Esophagus (tissue), 2 donors: ENCODE measurements at regions not wholly inside any gene's neighbourhood (a gene's known extent, or its start where the extent isn't known, plus 50 kb on each side); places are given as distances from the start of the nearest gene placed in this dataset.

ENCODE experiments used
- H3K27ac ChIP-seq, 2 donors: one replicate each; pipeline ENCODE4 v1.5.1; 2013; ENCODE audit warnings: low read depth in 2 of 2, mild to moderate bottlenecking in 2 of 2, inconsistent platforms in 1 of 2, low read length in 1 of 2, moderate library complexity in 1 of 2
- H3K27me3 ChIP-seq, 2 donors: one replicate each; pipeline ENCODE4 v1.6.1; 2013; ENCODE audit warnings: low read length in 2 of 2, control low read depth in 1 of 2, mild to moderate bottlenecking in 1 of 2; ENCODE audit not compliant: insufficient read depth in 2 of 2, control insufficient read depth in 1 of 2
- H3K36me3 ChIP-seq, 2 donors: one replicate each; pipeline ENCODE4 v1.6.1; 2013; ENCODE audit warnings: low read length in 1 of 2; ENCODE audit not compliant: control insufficient read depth in 2 of 2, insufficient read depth in 2 of 2
- H3K4me1 ChIP-seq, 2 donors: one replicate each; pipeline ENCODE4 v1.6.1; 2013; ENCODE audit warnings: low read length in 1 of 2; ENCODE audit not compliant: control insufficient read depth in 2 of 2, insufficient read depth in 2 of 2
- H3K4me3 ChIP-seq, 2 donors: one replicate each; pipeline ENCODE4 v1.5.1; 2013; ENCODE audit warnings: low read length in 2 of 2, mild to moderate bottlenecking in 2 of 2, low read depth in 1 of 2, moderate library complexity in 1 of 2
- H3K9me3 ChIP-seq, 2 donors: one replicate each; pipeline ENCODE4 v1.6.1; 2013; ENCODE audit warnings: mild to moderate bottlenecking in 2 of 2, low read depth in 1 of 2, low read length in 1 of 2, moderate library complexity in 1 of 2; ENCODE audit not compliant: control insufficient read depth in 2 of 2, insufficient read depth in 1 of 2
- whole genome bisulfite sequencing, 2 donors: extraction: QIAGEN DNeasy Blood & Tissue Kit; methylation state at CpG; one replicate each; pipeline ENCODE4 v1.1.7; 2013; 5-methylcytosine and 5-hydroxymethylcytosine counted together
- donor health status: healthy with polysubstance abuse.
- donor health status: Bipolar disorder and iron deficiency.

- WGBS, 2 donors: 72 to 86% methylated on average over 9 of the region's 9 CpGs
- H3K9me3 ChIP-seq: no peaks in the 10 kb centered on the region
- no peak overlapping the region for H3K27ac ChIP-seq
- H3K36me3 ChIP-seq: no peaks in the 10 kb centered on the region
- no peaks in the 10 kb centered on the region for H3K4me1 ChIP-seq
- no peaks in the 10 kb centered on the region for H3K27me3 ChIP-seq
- H3K4me3 ChIP-seq: no peak overlapping the region
Measured at GRCh38 chr5:57575839-57576238, 93.2 kb upstream of the ACTBL2 start.

DNA sequence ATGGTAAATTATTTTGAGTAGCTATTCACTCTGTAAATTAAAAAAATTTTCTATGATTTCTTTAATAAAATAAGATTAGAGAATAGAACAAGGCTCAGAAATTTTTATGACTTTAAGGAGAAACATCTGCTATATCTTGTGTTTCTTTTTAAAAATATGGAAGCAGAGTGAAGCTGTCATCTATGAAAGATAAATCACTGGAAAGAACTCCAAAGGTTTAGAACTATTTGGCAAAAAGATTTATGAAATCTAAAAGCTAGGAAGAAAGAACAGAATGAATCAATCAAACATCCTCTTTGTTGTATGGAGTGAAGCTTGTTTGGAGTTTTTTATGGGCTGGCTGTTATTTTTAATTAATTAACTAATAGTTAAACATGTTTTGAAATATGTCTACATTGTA lies 89.8 kb upstream of the ACTBL2 start:
- Histone ChIP-seq H3K4me1 (no peaks in the 10 kb centered on the region), H3K27ac (no peak overlapping the region), H3K36me3 (no peaks in the 10 kb centered on the region), H3K4me3 (no peak overlapping the region), H3K27me3 (no peaks in the 10 kb centered on the region), H3K9me3 (no peaks in the 10 kb centered on the region)

GRCh38 chr5:57569601-57570000 lies 87.0 kb upstream of the ACTBL2 start:
- H3K27me3 ChIP-seq: no peaks in the 10 kb centered on the region
- H3K27ac ChIP-seq: no peak overlapping the region
- no peaks in the 10 kb centered on the region for H3K4me1 ChIP-seq
- 35 to 76% methylated on average over 1 of the region's 1 CpG for WGBS, 2 donors
- no peaks in the 10 kb centered on the region for H3K36me3 ChIP-seq
- H3K9me3 ChIP-seq: no peaks in the 10 kb centered on the region
- H3K4me3 ChIP-seq: no peak overlapping the region

DNA sequence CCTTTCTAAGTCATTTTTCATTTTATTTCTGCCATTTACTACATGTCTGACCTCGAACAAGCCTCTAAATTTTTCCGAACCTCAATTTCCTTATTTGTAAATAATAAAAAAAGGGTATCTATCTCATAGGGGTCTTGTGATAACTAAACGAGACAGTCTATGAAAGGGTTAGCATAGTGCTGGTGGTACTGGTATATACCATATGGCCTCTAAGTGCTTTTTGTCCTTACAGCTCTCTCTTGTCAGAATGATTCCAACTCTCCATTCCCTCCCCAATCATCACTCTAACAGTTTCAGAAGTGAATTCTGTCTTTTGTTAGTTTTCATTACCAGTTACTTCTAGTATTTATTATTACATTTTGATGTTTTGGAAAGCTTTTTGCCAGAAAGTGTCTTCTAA lies 85.5 kb upstream of the ACTBL2 start:
- no peak overlapping the region for H3K27ac ChIP-seq
- no peak overlapping the region for H3K4me3 ChIP-seq
- no peaks in the 10 kb centered on the region for H3K27me3 ChIP-seq
- no peaks in the 10 kb centered on the region for H3K36me3 ChIP-seq
- 81 to 90% methylated on average over 3 of the region's 3 CpGs for WGBS, 2 donors
- no peaks in the 10 kb centered on the region for H3K4me1 ChIP-seq
- H3K9me3 ChIP-seq: no peaks in the 10 kb centered on the region

DNA sequence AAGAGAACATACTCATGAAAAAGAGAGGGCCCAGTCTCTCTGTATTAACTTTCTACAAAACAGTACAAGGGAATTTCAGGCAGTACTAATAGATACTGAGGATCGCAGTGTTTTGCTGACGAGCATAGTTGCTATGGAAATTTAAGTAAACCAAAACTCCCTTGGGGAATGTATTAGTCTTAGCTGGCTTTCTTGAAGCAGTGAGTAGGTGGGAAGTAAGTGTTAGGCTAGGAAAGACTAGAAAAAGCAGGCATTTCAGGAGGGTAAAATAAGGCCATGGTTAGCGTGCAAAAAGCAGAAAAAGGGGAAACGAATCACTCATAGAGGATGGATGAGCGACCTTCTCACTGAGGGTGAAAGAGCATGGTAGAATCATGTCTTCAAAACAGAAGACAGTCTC lies 84.3 kb upstream of the ACTBL2 start:
- 61 to 65% methylated on average over 5 of the region's 5 CpGs for WGBS, 2 donors
- H3K9me3 ChIP-seq: no peaks in the 10 kb centered on the region
- no peaks in the 10 kb centered on the region for H3K36me3 ChIP-seq
- no peaks in the 10 kb centered on the region for H3K27me3 ChIP-seq
- no peak overlapping the region for H3K27ac ChIP-seq
- no peak overlapping the region for H3K4me3 ChIP-seq
- H3K4me1 ChIP-seq: no peaks in the 10 kb centered on the region

DNA sequence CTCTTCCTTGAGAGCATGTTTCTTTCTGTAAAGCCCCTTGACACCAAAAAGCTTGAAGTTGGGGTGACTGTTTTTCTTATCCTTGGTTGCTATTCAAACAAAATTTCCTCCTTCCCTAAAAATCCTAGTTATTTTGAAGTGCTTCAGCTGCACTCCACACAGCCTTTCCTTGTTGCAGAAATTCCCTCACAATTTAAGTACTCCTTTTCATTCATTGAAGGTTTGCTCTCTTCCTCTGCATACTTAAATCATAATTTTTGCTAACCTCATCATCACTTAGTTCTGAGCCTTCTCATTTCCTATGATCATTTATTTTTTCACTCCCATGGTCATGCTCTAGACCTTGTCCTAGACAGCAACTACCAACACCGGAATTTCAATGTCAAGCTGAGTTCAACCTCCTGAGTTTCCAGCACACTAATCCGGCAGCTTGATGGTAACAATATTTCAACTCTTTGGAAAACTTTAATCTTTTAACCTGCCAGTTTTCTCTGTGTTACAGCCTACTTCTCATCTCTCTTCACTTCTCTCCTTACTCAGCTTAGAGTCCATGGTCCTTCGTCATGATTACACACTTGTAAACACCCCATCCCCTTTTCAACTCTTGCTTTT lies 78.7 kb upstream of the ACTBL2 start:
- no peak overlapping the region for H3K4me3 ChIP-seq
- WGBS, 2 donors: 64 to 73% methylated on average over 3 of the region's 3 CpGs
- H3K4me1 ChIP-seq: no peaks in the 10 kb centered on the region
- peaks cover 0 to 4% of the 10 kb centered on the region in 2 donors for H3K27me3 ChIP-seq
- no peaks in the 10 kb centered on the region for H3K9me3 ChIP-seq
- no peak overlapping the region for H3K27ac ChIP-seq
- no peaks in the 10 kb centered on the region for H3K36me3 ChIP-seq

GRCh38 chr5:57559110-57559635 lies 76.6 kb upstream of the ACTBL2 start:
- no peaks in the 10 kb centered on the region for H3K4me1 ChIP-seq
- no peak overlapping the region for H3K4me3 ChIP-seq
- no peaks in the 10 kb centered on the region for H3K36me3 ChIP-seq
- no peak overlapping the region for H3K27ac ChIP-seq
- peaks cover 0 to 4% of the 10 kb centered on the region in 2 donors for H3K27me3 ChIP-seq
- WGBS, 2 donors: 81 to 84% methylated on average over 3 of the region's 3 CpGs
- H3K9me3 ChIP-seq: no peaks in the 10 kb centered on the region

GRCh38 chr5:57552033-57552432 lies 69.4 kb upstream of the ACTBL2 start:
- H3K27ac ChIP-seq: no peak overlapping the region
- H3K9me3 ChIP-seq: no peaks in the 10 kb centered on the region
- H3K27me3 ChIP-seq: no peaks in the 10 kb centered on the region
- no peaks in the 10 kb centered on the region for H3K36me3 ChIP-seq
- H3K4me3 ChIP-seq: no peak overlapping the region
- WGBS, 2 donors: 71 to 76% methylated on average over 3 of the region's 3 CpGs
- no peaks in the 10 kb centered on the region for H3K4me1 ChIP-seq

DNA sequence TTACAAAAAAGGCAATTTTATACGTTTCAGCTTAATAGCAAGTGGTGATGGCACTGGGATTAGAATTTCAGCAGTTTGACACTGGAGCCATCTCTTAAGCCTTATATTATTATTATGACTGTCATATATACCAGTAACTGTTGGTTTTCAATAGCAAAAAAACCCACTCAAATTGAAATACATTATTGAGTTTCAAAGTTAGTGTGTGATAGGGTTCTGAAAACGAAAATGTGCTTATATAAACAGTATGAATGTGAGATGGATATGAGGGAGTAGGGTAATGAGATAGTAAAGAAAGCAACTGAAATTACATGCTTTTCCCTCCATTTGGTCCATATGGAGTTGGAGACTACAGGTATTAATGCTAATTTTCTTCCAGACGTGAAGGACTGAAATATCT lies 68.6 kb upstream of the ACTBL2 start:
- Histone ChIP-seq H3K27me3 (no peaks in the 10 kb centered on the region), H3K9me3 (no peaks in the 10 kb centered on the region), H3K27ac (no peak overlapping the region), H3K36me3 (no peaks in the 10 kb centered on the region), H3K4me3 (no peak overlapping the region), H3K4me1 (no peaks in the 10 kb centered on the region)
- WGBS, 2 donors: 75% methylated on average over 3 of the region's 3 CpGs

GRCh38 chr5:57550132-57550531 lies 67.5 kb upstream of the ACTBL2 start:
- no peaks in the 10 kb centered on the region for H3K4me1 ChIP-seq
- H3K27me3 ChIP-seq: no peaks in the 10 kb centered on the region
- no peaks in the 10 kb centered on the region for H3K36me3 ChIP-seq
- no peak overlapping the region for H3K27ac ChIP-seq
- no peak overlapping the region for H3K4me3 ChIP-seq
- no peaks in the 10 kb centered on the region for H3K9me3 ChIP-seq
- WGBS, 2 donors: 82 to 85% methylated on average over 6 of the region's 6 CpGs
